ENCODE measurements at regions not wholly inside any gene's neighbourhood (a gene's known extent, or its start where the extent isn't known, plus 50 kb on each side); places are given as distances from the start of the nearest gene placed in this dataset.

DNA sequence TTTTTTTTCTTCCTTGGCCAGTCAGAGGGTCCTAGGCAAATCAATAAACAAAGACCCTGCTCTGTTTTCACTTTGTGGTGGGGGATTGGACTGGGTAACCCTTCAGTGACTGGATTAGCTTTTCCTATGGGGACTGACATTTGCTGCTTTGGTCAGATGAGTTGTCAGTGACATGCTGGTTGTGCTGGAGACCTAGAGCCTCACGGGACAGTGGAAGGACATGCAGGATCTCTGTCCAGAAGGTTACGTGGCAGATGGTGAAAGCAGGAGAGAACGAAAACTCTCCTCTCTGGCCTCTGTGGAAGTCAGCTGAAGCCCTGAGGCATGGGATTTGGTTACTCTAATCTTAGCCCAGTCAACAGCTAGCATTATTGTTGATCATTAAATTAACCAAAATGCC lies 90.0 kb upstream of the BMPER start:
- DNase-seq, result no peak

DNA sequence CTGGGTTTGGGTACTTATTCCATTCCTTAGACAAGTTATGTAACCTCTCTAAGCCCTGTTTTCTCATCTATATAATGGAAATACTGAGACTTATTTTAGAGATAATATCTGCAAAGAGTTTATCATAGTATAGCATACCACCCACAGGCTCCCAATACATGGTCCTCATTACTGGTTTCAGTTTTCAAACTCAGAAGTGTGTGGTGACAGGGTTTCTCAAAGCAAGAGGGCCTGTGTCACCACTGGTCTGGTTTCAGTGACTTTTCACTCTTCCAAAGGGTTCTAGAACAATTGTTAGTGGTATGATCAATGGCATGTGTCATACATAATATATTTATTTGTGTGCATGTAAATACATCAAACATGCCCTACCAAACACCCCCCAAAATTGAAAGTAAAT lies 89.2 kb upstream of the BMPER start:
- no peak for DNase-seq

DNA sequence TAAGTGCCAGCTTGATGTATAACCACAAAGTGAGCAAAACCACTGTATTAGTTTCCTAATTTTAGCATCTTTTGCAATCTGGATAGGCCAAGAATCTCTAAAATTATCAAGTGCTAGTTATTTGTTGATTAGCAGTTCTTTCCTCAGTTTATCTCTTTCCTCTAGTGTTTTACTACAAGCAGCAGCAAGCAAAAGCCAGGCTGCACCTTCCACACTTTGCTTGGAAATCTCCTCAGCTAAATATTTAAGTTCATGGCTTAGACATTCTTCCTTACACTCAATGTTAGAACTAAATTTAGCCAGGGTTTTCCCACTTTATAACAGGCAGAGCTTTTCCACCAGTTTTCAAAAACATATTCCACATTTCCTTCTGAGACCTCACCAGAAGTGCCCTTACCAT lies 85.7 kb upstream of the BMPER start:
- DNase-seq, result no peak

DNA sequence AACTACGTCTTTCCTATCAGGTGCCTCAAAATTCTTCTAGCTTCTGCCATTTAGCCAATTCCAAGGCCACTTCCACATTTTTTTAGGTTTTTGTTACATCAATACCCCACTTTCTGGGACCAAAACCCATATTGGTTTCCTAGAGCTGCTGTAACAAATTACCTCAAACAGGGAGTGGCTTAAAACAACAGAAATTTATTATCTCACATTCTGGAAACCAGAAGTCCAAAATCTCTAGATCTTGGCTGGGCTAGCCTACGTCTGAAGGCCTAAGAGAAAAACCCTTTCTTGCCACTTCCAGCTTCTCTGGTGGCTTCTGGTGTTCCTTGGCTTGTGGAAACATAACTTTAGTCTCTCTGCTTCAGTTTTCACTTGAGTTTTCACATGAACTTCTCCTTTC lies 85.1 kb upstream of the BMPER start:
- DNase-seq, result no peak

DNA sequence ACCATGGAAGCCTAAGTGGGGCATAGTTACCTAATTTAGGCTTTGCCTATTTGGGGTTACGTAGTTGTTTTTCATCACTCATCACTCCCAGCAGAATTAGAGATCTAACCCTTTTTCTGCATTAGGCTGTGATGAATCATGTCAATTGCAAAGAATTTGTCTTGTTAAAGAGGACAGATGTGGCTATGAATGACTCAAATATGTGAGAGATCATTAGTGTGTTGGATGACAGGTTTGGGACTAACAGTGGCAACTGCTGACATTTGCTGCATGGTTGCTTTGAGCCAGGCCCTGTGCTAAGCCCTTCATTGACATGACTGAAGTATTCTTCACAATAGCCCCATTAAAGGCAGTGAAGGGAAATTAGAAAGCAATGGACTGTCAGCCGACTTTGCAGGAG lies 83.4 kb upstream of the BMPER start:
- DNase-seq, result peak; percentile 68

DNA sequence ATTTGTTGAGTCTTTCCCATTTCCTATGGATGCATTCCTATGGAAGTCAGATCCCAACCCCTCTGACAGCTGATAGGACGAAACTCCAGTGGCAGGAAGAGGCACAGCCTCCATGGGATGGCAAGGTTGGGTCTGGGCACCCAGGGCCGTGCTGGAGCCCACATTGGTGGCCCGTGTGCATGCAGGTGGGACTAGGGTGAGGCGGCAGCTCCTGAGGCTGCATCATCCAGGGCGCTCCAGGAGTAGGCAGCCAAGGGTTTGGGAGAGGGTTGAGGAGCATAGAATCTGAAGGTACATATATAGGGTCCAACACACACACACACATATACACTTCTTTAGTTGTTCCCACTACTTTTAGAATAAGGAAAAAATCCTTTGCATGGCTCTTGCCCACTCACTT lies 81.4 kb upstream of the BMPER start:
- DNase-seq, result no peak

DNA sequence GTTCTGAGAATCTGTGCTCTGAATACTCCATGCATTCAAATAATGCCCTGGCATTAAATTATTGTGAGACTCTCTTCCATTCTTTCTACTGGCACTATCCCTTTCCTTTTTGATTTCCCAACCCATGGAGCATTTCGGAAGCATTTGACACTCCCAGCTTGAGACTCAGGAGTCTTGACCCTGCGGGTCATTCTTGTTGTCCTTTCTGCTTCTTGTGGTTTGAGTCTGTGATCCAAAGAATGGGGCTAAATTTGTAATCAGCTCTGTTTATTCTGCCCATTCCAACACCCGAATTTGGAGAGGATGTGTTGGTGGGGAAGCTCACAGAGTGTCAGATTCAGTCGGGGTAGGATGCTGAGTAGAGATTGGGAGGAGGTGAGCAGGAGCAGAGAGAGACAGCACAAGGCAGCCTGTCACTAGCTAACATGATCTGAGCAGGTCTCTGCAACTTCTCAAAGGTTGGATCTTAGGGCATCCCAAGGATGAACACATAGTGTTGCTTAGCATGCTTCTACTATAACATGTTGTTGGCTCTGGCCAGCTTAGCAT lies 80.4 kb upstream of the BMPER start:
- DNase-seq, result peak; percentile 74

DNA sequence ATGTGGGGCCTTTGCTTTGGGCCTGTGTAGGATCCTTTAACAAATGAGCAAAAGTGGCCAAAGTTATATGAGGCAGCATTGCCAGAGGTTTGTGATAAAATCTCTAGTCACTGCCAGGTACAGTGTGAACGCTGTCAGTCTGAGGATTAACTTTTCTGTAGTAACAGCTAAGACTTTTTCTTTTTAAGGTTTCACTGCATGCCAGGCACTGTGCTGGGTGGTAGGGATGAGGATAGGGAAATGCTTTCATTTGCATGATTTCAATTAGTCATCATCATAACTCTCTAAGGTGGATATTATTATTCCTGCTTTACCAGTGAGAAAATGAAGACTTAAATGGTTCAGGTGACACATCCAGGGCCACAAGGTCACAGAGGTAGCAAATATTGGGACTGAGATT lies 79.7 kb upstream of the BMPER start:
- no peak for DNase-seq

DNA sequence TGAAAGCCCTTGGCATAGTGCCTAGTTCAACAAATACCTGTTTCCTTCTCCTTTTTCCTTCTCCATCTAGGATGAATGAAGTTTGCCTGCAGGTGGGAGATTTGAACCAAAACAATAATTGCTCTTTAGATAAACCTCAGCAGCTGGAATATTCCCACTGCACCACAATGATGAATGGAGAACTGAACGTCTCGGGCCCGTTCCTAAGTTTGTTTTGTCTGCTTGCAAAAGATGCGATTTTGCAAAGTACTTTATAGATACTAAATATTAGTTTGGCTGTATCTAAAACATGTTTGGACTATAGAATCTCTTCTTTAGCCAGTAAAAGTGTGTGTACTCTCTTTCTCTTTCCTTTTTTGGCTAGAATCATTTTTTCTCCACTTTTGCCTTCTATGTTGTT lies 75.8 kb upstream of the BMPER start:
- no peak for DNase-seq

DNA sequence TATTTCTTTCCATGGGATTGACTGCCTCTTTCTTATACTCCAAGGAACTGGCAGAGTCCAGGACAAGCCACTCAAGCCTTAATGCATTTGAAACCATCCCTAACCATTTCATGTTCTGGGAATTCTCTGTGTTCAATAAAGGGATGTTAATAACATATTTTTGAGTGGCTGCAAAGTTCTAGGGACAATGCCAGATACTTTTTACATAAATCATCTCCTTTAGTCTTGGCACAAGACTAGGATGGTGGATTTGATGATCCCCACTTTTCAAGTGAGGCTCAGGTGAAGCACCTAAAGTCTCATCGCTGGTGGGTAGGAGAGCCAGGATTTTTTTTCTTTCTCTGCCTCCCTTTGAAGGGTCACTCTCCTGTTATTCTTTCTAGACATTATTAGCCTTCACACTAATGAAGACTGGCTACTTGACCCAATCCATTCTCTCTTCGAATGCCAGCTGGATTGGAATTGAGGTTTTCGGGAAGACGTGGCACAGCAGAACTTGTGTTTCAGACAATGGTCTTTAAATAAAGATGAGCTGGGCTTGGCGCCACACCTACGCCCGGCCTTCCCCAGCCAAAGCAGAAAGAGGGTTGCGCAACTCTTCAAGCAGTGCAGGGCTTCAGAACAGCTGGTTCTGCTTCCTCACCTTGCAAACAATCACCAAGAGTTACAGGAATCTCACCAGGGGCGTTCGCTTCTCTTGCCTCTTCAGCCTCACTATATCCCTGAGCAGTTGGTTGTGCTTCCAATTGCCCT lies 73.8 kb upstream of the BMPER start:
- DNase-seq, result peak; percentile 73

DNA sequence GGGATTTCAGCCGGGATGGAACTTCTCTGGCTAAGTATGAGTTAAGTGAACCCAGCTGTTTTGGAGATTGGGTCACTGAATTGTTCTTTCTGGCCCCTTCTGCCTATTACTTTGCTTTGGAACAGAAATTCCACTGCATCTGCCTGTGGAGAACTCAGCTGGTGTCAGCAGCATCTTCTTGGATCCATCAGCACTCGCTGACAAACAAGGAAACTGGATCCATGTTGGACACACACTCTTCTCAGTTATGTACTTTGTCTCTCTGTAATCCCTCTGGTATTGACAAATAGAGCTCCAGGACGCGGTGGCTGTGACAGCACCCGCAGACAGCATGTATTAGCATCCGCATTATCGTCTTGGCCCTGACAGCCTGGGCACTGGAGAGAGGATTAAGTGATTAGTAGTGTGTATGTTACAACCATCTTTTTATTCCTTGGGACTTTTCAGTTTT lies 73.0 kb upstream of the BMPER start:
- DNase-seq, result peak; percentile 16

DNA sequence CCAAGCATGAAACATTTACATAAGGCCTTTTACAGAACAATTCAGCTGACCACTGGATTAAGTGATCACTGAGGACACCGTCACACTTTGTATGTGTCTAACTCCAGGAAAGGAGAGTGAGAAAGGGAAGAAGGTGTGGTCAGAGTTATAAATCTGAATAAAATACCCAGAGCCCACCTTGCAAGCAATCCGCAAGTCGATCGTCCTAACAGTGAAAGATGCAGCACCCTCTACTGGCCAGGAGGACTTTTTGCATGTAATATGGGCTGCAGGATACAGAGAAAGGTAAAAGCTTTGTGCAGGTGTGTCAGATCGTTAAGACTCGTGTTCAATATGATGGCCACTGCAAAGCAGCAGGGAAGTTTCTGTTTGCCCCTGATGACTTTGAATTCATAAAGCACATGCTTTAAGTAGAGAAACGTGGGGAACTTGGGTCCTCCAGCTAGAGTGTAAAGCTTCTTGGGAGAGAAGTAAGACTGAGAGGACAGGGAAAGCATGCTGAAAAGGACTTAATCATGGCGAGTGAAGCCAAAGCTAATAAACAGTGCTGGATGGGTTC lies 68.5 kb upstream of the BMPER start:
- no peak for DNase-seq

DNA sequence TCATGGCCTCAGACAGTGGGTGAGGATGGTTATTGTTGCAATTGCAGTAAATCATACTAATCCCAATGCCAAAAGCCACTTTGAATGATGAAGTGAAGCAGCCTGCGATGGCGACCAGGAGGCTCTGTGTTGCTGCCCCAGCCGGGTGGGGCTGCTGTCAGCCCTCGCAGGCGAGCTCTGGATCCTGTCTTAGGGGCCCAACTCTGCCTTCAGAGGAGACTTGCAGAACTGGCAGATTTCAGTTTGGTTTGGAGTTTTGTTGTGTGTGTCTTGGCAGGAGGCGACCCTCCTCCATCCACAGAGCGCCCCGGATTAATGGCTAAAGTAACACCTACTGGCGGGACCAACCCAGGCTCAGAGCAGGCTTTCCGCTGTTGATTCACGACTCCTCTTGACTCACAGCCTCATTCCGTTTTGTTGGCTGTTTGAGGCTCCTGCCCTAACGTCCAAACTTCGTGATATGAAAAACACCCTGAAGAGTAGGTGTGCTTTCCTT lies 67.9 kb upstream of the BMPER start:
- no peak for DNase-seq

DNA sequence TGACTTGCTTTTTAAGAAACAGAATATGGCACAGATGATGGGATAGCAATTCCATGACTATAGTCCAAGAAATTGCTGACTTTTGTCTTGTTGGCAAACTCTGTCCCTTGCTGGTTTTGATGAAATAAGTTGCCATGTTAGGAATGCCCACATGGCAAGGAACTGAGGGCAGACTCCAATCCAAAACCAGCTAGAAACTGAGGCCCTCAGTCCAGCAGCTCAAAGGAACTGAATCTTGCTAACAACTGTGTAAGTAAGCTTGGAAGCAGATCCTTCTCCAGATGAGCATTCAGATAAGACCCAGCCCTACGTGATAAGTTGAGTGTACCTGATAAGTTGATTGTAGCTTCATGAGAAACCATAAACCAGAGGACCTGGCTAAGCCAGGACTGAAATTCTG lies 64.3 kb upstream of the BMPER start:
- no peak for DNase-seq

DNA sequence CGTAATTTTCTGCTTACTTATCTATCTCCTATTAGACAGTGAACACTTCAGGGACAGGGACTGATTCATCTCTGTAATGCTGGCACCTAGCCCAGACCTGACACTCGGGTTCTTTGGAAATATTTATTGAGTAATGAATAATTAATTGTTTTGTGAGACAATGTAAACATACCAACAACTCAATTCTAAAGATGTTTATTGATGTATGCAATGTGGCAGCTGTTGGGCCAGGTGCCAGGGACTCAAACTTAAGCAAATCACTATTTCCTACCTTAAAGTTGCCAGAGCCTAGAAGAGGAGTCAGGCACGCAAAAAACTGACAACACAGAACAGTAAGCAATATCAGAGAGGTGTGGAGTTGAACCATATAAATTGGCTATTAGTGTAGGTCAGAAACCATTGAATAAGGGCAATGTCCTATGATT lies 63.6 kb upstream of the BMPER start:
- peak; percentile 32 for DNase-seq

DNA sequence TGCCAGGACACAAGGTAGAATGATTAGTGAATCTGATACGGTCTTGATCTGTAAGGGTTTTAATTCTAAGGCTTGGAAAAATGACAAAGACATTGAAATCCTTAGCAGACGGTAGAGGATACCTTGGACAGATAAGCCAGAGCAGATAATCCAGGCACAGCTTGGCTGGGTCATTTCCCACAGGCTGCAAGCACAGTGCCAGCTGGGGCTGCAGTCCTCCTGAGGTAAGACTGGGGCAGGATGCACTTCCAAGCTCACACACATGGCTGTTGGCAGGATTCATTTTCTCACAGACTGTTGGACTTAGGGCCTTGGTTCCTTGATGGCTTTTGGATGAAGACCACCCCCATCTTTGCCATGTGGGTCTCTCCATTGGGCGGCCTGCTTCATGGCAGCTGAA lies 63.2 kb upstream of the BMPER start:
- no peak for DNase-seq

DNA sequence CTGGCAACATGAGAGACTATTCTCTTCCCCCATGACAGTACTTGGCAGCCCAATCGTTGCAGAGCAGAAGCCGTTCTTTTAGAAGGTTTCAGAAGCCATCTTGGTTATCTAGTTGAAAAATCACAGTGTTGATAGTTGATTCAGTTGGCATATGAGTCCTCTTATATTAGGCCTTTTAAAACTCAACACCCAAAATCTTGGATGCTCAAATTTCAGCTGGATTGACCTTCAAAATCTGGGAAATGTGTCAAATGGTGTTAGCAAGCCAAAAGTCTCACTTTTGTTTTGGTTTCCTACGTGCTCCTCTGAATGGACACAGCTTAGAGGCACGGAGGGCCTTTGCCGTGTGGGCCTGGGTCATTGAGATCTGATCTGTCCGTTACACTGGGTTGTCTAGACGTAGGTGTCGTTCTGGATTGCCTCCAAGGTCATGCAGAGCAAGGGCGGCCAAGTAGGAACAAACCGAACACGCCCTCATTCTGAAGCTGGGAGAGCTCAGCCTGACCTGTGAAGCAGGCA lies 59.3 kb upstream of the BMPER start:
- no peak for DNase-seq

DNA sequence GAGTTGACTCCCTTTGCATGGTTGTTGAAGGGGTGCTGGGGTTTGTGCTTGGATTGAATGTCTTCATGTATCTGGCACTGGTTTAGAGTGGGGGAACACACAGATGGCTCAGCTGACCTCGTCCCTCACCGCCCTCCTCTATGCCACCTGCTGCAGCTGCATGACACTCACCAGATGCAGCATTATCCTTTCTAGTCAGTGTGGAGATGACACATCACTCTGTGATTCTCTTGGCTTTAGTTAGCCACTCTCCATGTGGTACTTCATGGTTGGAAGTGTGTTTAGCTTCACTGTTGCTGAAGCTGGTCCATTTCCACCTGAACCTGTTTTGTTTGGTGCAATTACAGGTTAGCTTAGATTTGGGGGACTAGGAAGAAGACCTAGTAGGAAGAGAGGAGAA lies 56.3 kb upstream of the BMPER start:
- DNase-seq, result peak; percentile 32

DNA sequence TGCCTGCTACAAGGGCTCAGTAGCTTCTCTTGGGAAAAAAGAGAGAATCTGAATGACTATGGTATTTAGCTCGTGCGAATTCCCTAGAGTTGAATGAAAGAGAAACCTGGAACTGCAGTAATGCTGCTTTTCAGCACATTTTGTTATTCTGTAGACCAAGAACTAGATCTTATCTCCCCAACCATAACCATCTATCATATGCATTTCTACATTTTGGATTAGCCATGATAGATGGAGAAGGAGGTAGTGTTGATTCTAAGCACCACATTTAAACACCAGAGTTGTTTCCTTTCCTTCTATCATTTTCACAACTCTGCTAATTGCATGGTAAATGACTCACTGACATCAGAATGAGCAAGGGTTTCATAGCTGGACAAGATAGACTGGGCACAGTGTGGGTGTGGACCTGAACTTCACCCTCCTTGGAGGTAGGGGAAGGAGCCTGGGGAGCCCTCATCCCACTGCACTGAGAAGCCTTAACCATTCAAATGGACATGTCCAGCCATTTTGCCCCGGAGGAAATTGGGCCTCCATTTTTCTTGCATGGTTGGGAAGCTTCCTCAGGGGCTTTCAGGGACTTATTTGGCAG lies 55.3 kb upstream of the BMPER start:
- DNase-seq, result no peak

DNA sequence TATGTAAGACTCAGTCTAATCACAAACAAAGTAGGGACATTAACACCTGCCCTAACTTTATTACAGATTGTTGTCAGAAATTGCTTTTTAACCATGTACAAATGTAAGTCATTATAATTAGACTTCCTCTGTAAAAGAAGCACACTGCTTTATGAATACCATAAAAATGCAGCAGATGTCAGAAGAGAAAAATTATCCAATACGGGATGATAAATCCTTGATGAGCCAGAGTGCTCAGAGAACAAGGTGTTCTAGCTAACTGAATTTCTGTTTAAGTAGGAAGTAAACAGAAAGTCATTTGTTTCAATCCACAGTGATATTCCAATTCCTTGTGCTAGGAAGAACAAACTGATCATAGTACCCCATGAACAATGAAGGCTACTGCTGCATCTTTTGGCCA lies 54.6 kb upstream of the BMPER start:
- DNase-seq, result no peak

DNA sequence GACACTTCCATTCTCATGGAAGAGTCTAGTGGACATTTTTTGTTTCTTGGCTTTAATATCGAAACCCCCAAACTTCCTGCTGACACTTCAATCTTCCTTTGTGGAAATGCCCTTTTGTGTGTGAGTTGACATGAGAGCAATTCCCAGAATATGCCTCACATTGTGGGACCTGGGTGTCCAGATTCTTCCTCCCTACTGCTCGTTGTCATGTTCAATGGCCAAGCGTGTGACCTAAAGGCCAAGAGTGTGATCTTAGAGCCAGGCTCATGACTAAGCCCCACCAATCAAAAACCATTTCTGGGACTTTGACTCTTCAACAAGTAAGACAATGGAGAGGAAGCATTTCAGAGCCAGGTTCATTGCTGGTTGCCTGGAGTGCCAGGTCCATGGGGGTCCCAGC lies 52.5 kb upstream of the BMPER start:
- DNase-seq, result no peak

DNA sequence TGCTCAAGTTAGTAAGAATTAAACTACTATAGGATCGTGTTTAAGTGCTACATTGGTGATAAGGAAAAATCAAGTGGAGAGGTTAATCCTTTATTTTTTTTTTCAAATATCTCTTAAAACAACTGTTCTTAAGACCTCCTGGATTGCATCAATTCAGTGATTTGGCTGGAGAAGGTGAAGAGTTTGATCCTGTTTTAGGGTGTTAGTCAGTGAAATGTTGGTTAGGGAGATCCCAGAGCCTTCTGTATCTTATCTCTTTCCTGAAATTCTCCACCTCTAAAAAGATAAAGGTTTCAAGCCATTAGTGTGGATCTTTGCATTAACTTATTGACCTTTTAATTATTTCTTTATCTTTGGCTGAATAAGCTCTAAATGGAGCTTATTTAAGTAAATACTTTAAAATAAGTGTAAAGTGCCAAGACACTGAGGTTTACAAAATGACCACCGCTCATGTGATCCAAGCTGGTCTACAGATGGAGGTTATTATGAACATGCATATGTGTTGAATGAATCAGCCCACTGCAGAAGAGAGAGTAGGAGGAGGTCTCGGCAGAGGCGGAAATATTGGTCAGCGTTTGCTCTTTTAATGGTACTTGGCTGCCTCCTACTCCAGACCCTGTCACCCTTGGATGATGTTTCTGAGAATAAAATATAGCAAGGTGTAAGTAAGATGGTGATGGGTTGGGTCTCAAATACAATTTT lies 51.8 kb upstream of the BMPER start:
- DNase-seq, result peak; percentile 87

DNA sequence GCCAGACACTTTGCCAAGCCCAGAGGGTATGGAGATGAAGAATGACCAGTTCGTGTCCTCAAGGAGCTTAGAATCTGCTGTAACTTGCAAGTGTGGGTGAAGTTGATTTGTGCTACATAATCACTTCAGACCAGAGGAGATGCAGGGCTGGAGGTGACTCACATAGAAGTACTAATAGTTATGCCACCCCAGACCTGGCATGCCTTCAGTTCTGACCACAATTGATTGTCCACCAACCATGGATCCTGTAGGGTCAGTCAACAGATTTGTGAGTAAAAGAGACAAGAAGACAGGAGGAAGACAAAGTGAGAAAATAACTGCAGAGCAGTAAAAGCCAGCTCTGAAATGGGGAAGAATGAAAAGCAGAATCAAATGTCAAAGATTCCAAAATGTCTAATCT lies 51.2 kb upstream of the BMPER start:
- peak; percentile 59 for DNase-seq

Data from fibroblast of skin of back (primary cell).